NCI-H1105 (cell line): ENCODE measurements at regions not wholly inside any gene's neighbourhood (a gene's known extent, or its start where the extent isn't known, plus 50 kb on each side); places are given as distances from the start of the nearest gene placed in this dataset.

Experiments
- DNase-seq: peaks from one replicate; lab custom pipeline; 2025; lab: John Stamatoyannopoulos, UW

- DNase-seq, result no peak
Observed at GRCh38 chr5:125205601-125206225, 459.3 kb upstream of the ZNF608 start.

GRCh38 chr5:125207856-125208255, 461.4 kb upstream of the ZNF608 start:
- DNase-seq, result no peak

GRCh38 chr5:125209650-125210049, 463.2 kb upstream of the ZNF608 start:
- no peak for DNase-seq

- DNase-seq, result no peak
Observed at GRCh38 chr5:125210242-125210947, 464.0 kb upstream of the ZNF608 start.

- DNase-seq, result no peak
Observed at GRCh38 chr5:125214080-125214479, 467.6 kb upstream of the ZNF608 start.

- DNase-seq, result no peak
Observed at GRCh38 chr5:125215593-125215992, 469.2 kb upstream of the ZNF608 start.

GRCh38 chr5:125219710-125220109, 473.3 kb upstream of the ZNF608 start:
- no peak for DNase-seq

GRCh38 chr5:125220284-125220683, 473.8 kb upstream of the ZNF608 start:
- no peak for DNase-seq

- DNase-seq, result no peak
Observed at GRCh38 chr5:125222597-125223240, 476.3 kb upstream of the ZNF608 start.

- no peak for DNase-seq
Observed at GRCh38 chr5:125225424-125225823, 479.0 kb upstream of the ZNF608 start.

GRCh38 chr5:125226825-125227224, 480.4 kb upstream of the ZNF608 start:
- no peak for DNase-seq

GRCh38 chr5:125227333-125228095, 481.1 kb upstream of the ZNF608 start:
- DNase-seq, result no peak

- DNase-seq, result no peak
Observed at GRCh38 chr5:125228363-125229070, 482.1 kb upstream of the ZNF608 start.

GRCh38 chr5:125229556-125229955, 483.1 kb upstream of the ZNF608 start:
- DNase-seq, result no peak

- no peak for DNase-seq
Observed at GRCh38 chr5:125232779-125233230, 486.4 kb upstream of the ZNF608 start.

GRCh38 chr5:125233944-125234343, 487.5 kb upstream of the ZNF608 start:
- no peak for DNase-seq

- no peak for DNase-seq
Observed at GRCh38 chr5:125236007-125236406, 489.6 kb upstream of the ZNF608 start.

GRCh38 chr5:125236981-125237380, 490.5 kb upstream of the ZNF608 start:
- DNase-seq, result no peak

GRCh38 chr5:125244531-125244930, 498.1 kb upstream of the ZNF608 start:
- DNase-seq, result no peak

GRCh38 chr5:125245216-125245615, 498.8 kb upstream of the ZNF608 start:
- DNase-seq, result no peak

- no peak for DNase-seq
Observed at GRCh38 chr5:125249400-125249799, 503.0 kb upstream of the ZNF608 start.

- no peak for DNase-seq
Observed at GRCh38 chr5:125251703-125252102, 505.3 kb upstream of the ZNF608 start.
